ENCODE measurements at regions not wholly inside any gene's neighbourhood (a gene's known extent, or its start where the extent isn't known, plus 50 kb on each side); places are given as distances from the start of the nearest gene placed in this dataset.

- Histone ChIP-seq H2AFZ (ENCODE audit: low read length) (no peak overlapping the region), H3K4ac (ENCODE audit: low read depth, low read length) (no peak overlapping the region), H3K14ac (ENCODE audit: insufficient read depth, low read length) (no peak overlapping the region), H4K5ac (ENCODE audit: insufficient read length, low read depth, low read length) (no peak overlapping the region), H4K8ac (replicated peaks; ENCODE audit: insufficient read length, low read depth, low read length) (no peak overlapping the region), H4K91ac (ENCODE audit: insufficient read length, low read depth, low read length) (no peak overlapping the region), H3K79me2 (ENCODE audit: insufficient read depth, low read length) (no peaks in the 10 kb centered on the region), H3K18ac (ENCODE audit: insufficient read length, low read depth, low read length) (no peak overlapping the region), H3T11ph (ENCODE audit: low read length) (no peak overlapping the region), H2BK5ac (ENCODE audit: insufficient read length, low read length) (no peak overlapping the region), H2BK12ac (ENCODE audit: insufficient read length, low read depth, low read length) (no peak overlapping the region), H2BK20ac (ENCODE audit: low read depth, low read length, poor library complexity, severe bottlenecking) (no peak overlapping the region), H3K27ac (ENCODE audit: insufficient read length, low read depth, low read length) (no peak overlapping the region), H3K9ac (ENCODE audit: extremely low read depth, insufficient read length, low read length) (no peak overlapping the region), H2BK120ac (ENCODE audit: low read depth, low read length, poor library complexity, severe bottlenecking) (no peak overlapping the region), H3K79me1 (ENCODE audit: insufficient read depth, low read depth, low read length, poor library complexity, severe bottlenecking) (no peaks in the 10 kb centered on the region), H3K4me1 (ENCODE audit: insufficient read depth, low read length) (no peaks in the 10 kb centered on the region), H3K4me2 (ENCODE audit: insufficient read depth, insufficient read length, low read length) (no peak overlapping the region), H3K23ac (ENCODE audit: insufficient read length, low read depth, low read length) (no peak overlapping the region), H3K56ac (ENCODE audit: insufficient read length, low read depth, low read length) (no peak overlapping the region), H3K23me2 (ENCODE audit: insufficient read length, low read depth, low read length, poor library complexity, severe bottlenecking) (no peaks in the 10 kb centered on the region), H2AK5ac (ENCODE audit: insufficient read length, low read length) (no peak overlapping the region), H3K9me3 (ENCODE audit: control insufficient read depth, low read depth, low read length) (no peaks in the 10 kb centered on the region), H2BK15ac (ENCODE audit: low read depth, low read length) (no peak overlapping the region), H3K27me3 (ENCODE audit: insufficient read depth, low read length) (no peaks in the 10 kb centered on the region), H4K20me1 (ENCODE audit: control insufficient read depth, insufficient read depth, insufficient read length) (no peaks in the 10 kb centered on the region)
- H3K36me3 Mint-ChIP-seq (ENCODE audit: insufficient read depth in 1 of 3, low read depth in 3 of 3), result 0 out of 7 replicates have a peak, but pooled peaks cover 0 to 4% (median 0%) of the 10 kb centered on the region in 3 experiments
- no peak for TF ChIP-seq CTCF (conservative IDR thresholded peaks at IDR 0.05)
- no peaks in the 10 kb centered on the region for H3K4me1 Mint-ChIP-seq
- DNase-seq, result no peak
- H3K27ac Mint-ChIP-seq, result no peak overlapping the region
- H3K9me3 Mint-ChIP-seq, result peaks cover 0 to 4% of the 10 kb centered on the region in 2 experiments; a peak in 2 of 5 replicates
- H3K4me3 Mint-ChIP-seq, result no peak overlapping the region
- no CpG with 5 or more reads among the region's 3 CpGs for WGBS (ENCODE audit: extremely low coverage, insufficient read length, low lambda C conversion rate)
- no peaks in the 10 kb centered on the region for H3K27me3 Mint-ChIP-seq (ENCODE audit: low read depth)
These were observed 423.7 kb upstream of the MMADHC start for GRCh38 chr2:150011161-150011730.
